OCI-LY7 (cell line): ENCODE measurements at regions not wholly inside any gene's neighbourhood (a gene's known extent, or its start where the extent isn't known, plus 50 kb on each side); places are given as distances from the start of the nearest gene placed in this dataset.

Experiments
- BruUV-seq: library from RNA; stranded (reverse); fragments of 400-500 nt; replicated peaks from 2 replicates; lab custom pipeline; 2021; lab: Mats Ljungman, UMichigan
- CTCF ChIA-PET: fragments of 300-600 bp; sonication (Branson Sonifier 250); formaldehyde crosslinking; loops from one replicate; lab custom pipeline; 2022; ENCODE audit warnings: antibody characterized with exemption; ENCODE audit not compliant: unreplicated experiment; lab: Charles Lee
- POLR2A ChIA-PET: fragments of 300-600 bp; sonication (Branson Sonifier 250); formaldehyde crosslinking; loops from one replicate; lab custom pipeline; 2022; ENCODE audit warnings: antibody characterized with exemption; lab: Charles Lee
- DNase-seq: peaks from one replicate; pipeline ENCODE4 v3.0.0-alpha.2; 2015; ENCODE audit warnings: low spot score
- H2AFZ ChIP-seq: fragments of 200-600 bp; sonication (generic), shearing (Covaris generic); 2 replicates; pipeline ENCODE4 v1.6.1; 2014; ENCODE audit warnings: mild to moderate bottlenecking, antibody characterized with exemption, low read length, moderate library complexity
- H3K27ac ChIP-seq: fragments of 200-600 bp; sonication (generic); 2 replicates; pipeline ENCODE4 v1.5.1; 2014; ENCODE audit warnings: mixed run types, low read depth, mild to moderate bottlenecking, moderate library complexity, low read length, inconsistent platforms; ENCODE audit not compliant: poor library complexity, severe bottlenecking
- H3K36me3 ChIP-seq: fragments of 200-600 bp; sonication (generic); 2 replicates; pipeline ENCODE4 v1.6.1; 2014; ENCODE audit warnings: mild to moderate bottlenecking, antibody characterized with exemption, low read length, moderate library complexity, mixed read lengths; ENCODE audit not compliant: insufficient read depth
- H3K4me1 ChIP-seq: fragments of 200-600 bp; sonication (generic); 2 replicates; pipeline ENCODE4 v1.5.1; 2014; ENCODE audit warnings: mild to moderate bottlenecking, low read length; ENCODE audit not compliant: insufficient read depth, poor library complexity, severe bottlenecking
- H3K4me2 ChIP-seq: fragments of 200-600 bp; sonication (generic); 2 replicates; pipeline ENCODE4 v1.6.1; 2014; ENCODE audit warnings: mild to moderate bottlenecking, low read length
- H3K4me3 ChIP-seq: fragments of 200-600 bp; sonication (generic); 2 replicates; pipeline ENCODE4 v1.5.1; 2014; ENCODE audit warnings: mild to moderate bottlenecking, low read depth, low read length; ENCODE audit not compliant: poor library complexity, severe bottlenecking
- H3K79me2 ChIP-seq: fragments of 200-600 bp; sonication (generic); 2 replicates; pipeline ENCODE4 v1.6.1; 2016; ENCODE audit warnings: low read depth, mild to moderate bottlenecking, low read length, moderate library complexity, mixed read lengths; ENCODE audit not compliant: insufficient read depth
- H3K9me2 ChIP-seq: fragments of 200-600 bp; sonication (generic); 2 replicates; pipeline ENCODE4 v1.6.1; 2016; ENCODE audit warnings: mild to moderate bottlenecking, low read length, mixed read lengths; ENCODE audit not compliant: insufficient read depth
- H3K9me3 ChIP-seq: fragments of 200-600 bp; sonication (generic); 2 replicates; pipeline ENCODE4 v1.6.1; 2014; ENCODE audit warnings: mild to moderate bottlenecking, mixed run types, low read length, mixed read lengths
- H4K20me1 ChIP-seq: fragments of 200-600 bp; sonication (generic); 2 replicates; pipeline ENCODE4 v1.6.1; 2014; ENCODE audit warnings: mild to moderate bottlenecking, antibody characterized with exemption, low read length, moderate library complexity, mixed read lengths; ENCODE audit not compliant: insufficient read depth
- CTCF ChIP-seq: fragments of 200-600 bp; sonication (generic); conservative IDR thresholded peaks from 2 replicates; pipeline ENCODE4 v1.5.1; 2014; ENCODE audit warnings: mild to moderate bottlenecking, antibody characterized with exemption, low read length, moderate library complexity, mixed read lengths
- EZH2phosphoT487 ChIP-seq: fragments of 200-600 bp; sonication (generic); IDR thresholded peaks from 2 replicates; pipeline ENCODE4 v1.6.1; 2018; ENCODE audit warnings: low read depth, borderline replicate concordance, mild to moderate bottlenecking, mixed run types, antibody characterized with exemption, low read length, moderate library complexity, mixed read lengths
- intact Hi-C: fragments of 100-400 bp; cut with micrococcal nuclease; formaldehyde crosslinking; loops from one replicate; pipeline ENCODE4 v1.10.0; 2022; ENCODE audit not compliant: unreplicated experiment

GRCh38 chrX:112164420-112164819 is 81.8 kb upstream of the TRPC5 start:
- Histone ChIP-seq H3K9me3 (no peaks in the 10 kb centered on the region), H3K4me1 (no peaks in the 10 kb centered on the region), H4K20me1 (no peaks in the 10 kb centered on the region), H3K27ac (no peak overlapping the region), H3K4me3 (no peak overlapping the region), H3K79me2 (no peaks in the 10 kb centered on the region), H3K4me2 (no peak overlapping the region), H2AFZ (no peak overlapping the region), H3K9me2 (no peaks in the 10 kb centered on the region), H3K36me3 (no peaks in the 10 kb centered on the region)
- DNase-seq: no peak
- ChIA-PET CTCF (interaction anchor here (0.5 kb wide), 1 partner anchor 315 kb away, joined by 3 read pairs; no protein-coding TSS in a partner anchor), POLR2A (no interaction called here)
- no peak for TF ChIP-seq CTCF
- no peak for TF ChIP-seq EZH2phosphoT487
- BruUV-seq: no TSS peak
- intact Hi-C loops: no loop called here

- H3K36me3 ChIP-seq: no peaks in the 10 kb centered on the region
- no peaks in the 10 kb centered on the region for H3K4me1 ChIP-seq
- H3K27ac ChIP-seq: no peak overlapping the region
- no TSS peak for BruUV-seq
- no peak overlapping the region for H3K4me2 ChIP-seq
- H2AFZ ChIP-seq: no peak overlapping the region
- ChIA-PET CTCF (interaction anchor here (0.5 kb wide), 1 partner anchor 314 kb away, joined by 3 read pairs; no protein-coding TSS in a partner anchor), POLR2A (no interaction called here)
- intact Hi-C loops: no loop called here
- TF ChIP-seq EZH2phosphoT487 (no peak), CTCF (no peak)
- no peak overlapping the region for H3K4me3 ChIP-seq
- no peak for DNase-seq
- no peaks in the 10 kb centered on the region for H3K79me2 ChIP-seq
- no peaks in the 10 kb centered on the region for H3K9me2 ChIP-seq
- no peaks in the 10 kb centered on the region for H3K9me3 ChIP-seq
- H4K20me1 ChIP-seq: no peaks in the 10 kb centered on the region
Observed at GRCh38 chrX:112163906-112164305, 81.3 kb upstream of the TRPC5 start.

- BruUV-seq: no TSS peak
- POLR2A ChIA-PET: interaction anchor here (0.6 to 0.7 kb wide), 2 partner anchors 35 to 268 kb away, joined by 3 to 4 read pairs; no protein-coding TSS in a partner anchor
- Histone ChIP-seq H3K4me1 (no peaks in the 10 kb centered on the region), H3K4me3 (no peak overlapping the region), H2AFZ (no peak overlapping the region), H3K36me3 (no peaks in the 10 kb centered on the region), H3K9me2 (no peaks in the 10 kb centered on the region), H3K79me2 (no peaks in the 10 kb centered on the region), H3K4me2 (no peak overlapping the region), H4K20me1 (no peaks in the 10 kb centered on the region), H3K9me3 (no peaks in the 10 kb centered on the region), H3K27ac (no peak overlapping the region)
- TF ChIP-seq EZH2phosphoT487 (no peak), CTCF (no peak)
- CTCF ChIA-PET: no interaction called here
- intact Hi-C loops: no loop called here
- DNase-seq: no peak
Observed at GRCh38 chrX:112148397-112148796, 65.8 kb upstream of the TRPC5 start.
